ENCODE measurements at regions not wholly inside any gene's neighbourhood (a gene's known extent, or its start where the extent isn't known, plus 50 kb on each side); places are given as distances from the start of the nearest gene placed in this dataset.

GRCh38 chr12:125966641-125967040, 901.4 kb downstream of the AACS start:
- TF ChIP-seq CTCF (IDR thresholded peaks at IDR 0.05) (no peak), POLR2A (IDR thresholded peaks at IDR 0.05) (no peak)

Data from heart left ventricle (tissue), 13 donors.